ENCODE measurements at regions not wholly inside any gene's neighbourhood (a gene's known extent, or its start where the extent isn't known, plus 50 kb on each side); places are given as distances from the start of the nearest gene placed in this dataset.

GRCh38 chr18:14905350-14905749 is 157.4 kb downstream of the ANKRD30B start:
- ATAC-seq (ENCODE audit: low read depth) (no peak), DNase-seq (ENCODE audit: low spot score) (no peak)
- H3K36me3 ChIP-seq (ENCODE audit: low read depth) = no peaks in the 10 kb centered on the region
- H3K27me3 ChIP-seq (ENCODE audit: insufficient read depth, poor library complexity, severe bottlenecking) = no peaks in the 10 kb centered on the region
- H3K4me1 ChIP-seq (ENCODE audit: insufficient read depth, poor library complexity, severe bottlenecking) = no peaks in the 10 kb centered on the region
- H3K9me3 ChIP-seq (ENCODE audit: severe bottlenecking) = no peaks in the 10 kb centered on the region
- TF ChIP-seq, protein P1, sequence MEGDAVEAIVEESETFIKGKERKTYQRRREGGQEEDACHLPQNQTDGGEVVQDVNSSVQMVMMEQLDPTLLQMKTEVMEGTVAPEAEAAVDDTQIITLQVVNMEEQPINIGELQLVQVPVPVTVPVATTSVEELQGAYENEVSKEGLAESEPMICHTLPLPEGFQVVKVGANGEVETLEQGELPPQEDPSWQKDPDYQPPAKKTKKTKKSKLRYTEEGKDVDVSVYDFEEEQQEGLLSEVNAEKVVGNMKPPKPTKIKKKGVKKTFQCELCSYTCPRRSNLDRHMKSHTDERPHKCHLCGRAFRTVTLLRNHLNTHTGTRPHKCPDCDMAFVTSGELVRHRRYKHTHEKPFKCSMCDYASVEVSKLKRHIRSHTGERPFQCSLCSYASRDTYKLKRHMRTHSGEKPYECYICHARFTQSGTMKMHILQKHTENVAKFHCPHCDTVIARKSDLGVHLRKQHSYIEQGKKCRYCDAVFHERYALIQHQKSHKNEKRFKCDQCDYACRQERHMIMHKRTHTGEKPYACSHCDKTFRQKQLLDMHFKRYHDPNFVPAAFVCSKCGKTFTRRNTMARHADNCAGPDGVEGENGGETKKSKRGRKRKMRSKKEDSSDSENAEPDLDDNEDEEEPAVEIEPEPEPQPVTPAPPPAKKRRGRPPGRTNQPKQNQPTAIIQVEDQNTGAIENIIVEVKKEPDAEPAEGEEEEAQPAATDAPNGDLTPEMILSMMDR (IDR thresholded peaks at IDR 0.05; ENCODE audit: poor library complexity, severe bottlenecking) = no peak
- no peak overlapping the region for H3K27ac ChIP-seq (ENCODE audit: poor library complexity, severe bottlenecking)
- no peak overlapping the region for H3K4me3 ChIP-seq (ENCODE audit: severe bottlenecking)

- ATAC-seq (ENCODE audit: low read depth) (no peak), DNase-seq (ENCODE audit: low spot score) (no peak)
- Histone ChIP-seq H3K27me3 (ENCODE audit: insufficient read depth, poor library complexity, severe bottlenecking) (no peaks in the 10 kb centered on the region), H3K9me3 (ENCODE audit: severe bottlenecking) (no peaks in the 10 kb centered on the region), H3K27ac (ENCODE audit: poor library complexity, severe bottlenecking) (no peak overlapping the region), H3K4me1 (ENCODE audit: insufficient read depth, poor library complexity, severe bottlenecking) (no peaks in the 10 kb centered on the region), H3K4me3 (ENCODE audit: severe bottlenecking) (no peak overlapping the region), H3K36me3 (ENCODE audit: low read depth) (no peaks in the 10 kb centered on the region)
- TF ChIP-seq, protein P1 (IDR thresholded peaks at IDR 0.05; ENCODE audit: poor library complexity, severe bottlenecking) = no peak
Observed at GRCh38 chr18:14905979-14906378, 158.0 kb downstream of the ANKRD30B start.

DNA sequence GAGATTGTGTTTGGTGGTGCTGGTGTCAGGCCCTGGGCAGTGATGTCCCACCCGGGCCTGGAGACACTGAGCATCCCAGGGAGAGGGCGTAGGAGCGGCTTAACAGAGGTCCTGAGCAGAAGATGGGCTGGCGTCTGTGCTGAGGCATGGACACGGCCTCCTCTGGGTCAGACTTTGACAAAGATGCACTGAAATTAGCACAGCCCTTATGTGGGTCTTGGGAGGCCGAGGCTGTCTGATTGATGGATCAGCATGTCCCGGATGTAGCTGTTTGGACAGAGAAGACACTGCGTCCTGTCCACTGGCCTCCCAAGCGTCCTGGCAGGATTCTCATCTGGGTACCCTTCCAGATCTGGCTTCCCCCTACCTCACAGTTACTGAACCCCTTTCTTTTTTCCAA is 159.4 kb downstream of the ANKRD30B start:
- H3K4me1 ChIP-seq (ENCODE audit: insufficient read depth, poor library complexity, severe bottlenecking) = no peaks in the 10 kb centered on the region
- DNase-seq (ENCODE audit: low spot score) (no peak), ATAC-seq (ENCODE audit: low read depth) (no peak)
- no peaks in the 10 kb centered on the region for H3K36me3 ChIP-seq (ENCODE audit: low read depth)
- no peak overlapping the region for H3K4me3 ChIP-seq (ENCODE audit: severe bottlenecking)
- TF ChIP-seq, protein P1 (IDR thresholded peaks at IDR 0.05; ENCODE audit: poor library complexity, severe bottlenecking) = no peak
- no peak overlapping the region for H3K27ac ChIP-seq (ENCODE audit: poor library complexity, severe bottlenecking)
- no peaks in the 10 kb centered on the region for H3K9me3 ChIP-seq (ENCODE audit: severe bottlenecking)
- H3K27me3 ChIP-seq (ENCODE audit: insufficient read depth, poor library complexity, severe bottlenecking) = no peaks in the 10 kb centered on the region

DNA sequence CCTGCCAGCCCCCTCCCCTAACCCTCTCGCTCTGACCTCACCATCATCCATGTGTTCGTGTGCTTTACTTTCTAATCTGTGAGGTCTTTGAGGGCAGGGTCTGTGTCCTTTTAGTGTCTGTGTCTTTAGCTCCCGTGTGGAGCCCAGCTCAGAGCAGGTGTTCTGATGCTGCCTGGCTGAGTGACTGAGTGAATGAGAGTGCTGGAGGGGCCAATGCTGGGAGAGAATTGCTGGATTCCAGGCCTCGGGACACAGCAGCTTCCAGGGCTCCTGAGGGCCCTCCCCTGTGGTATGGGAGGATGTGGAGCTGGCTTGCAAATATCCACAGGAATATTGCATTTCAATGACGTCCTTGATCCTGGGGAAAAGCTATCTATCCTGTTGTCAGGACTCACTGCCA is 160.6 kb downstream of the ANKRD30B start:
- Histone ChIP-seq H3K27me3 (ENCODE audit: insufficient read depth, poor library complexity, severe bottlenecking) (no peaks in the 10 kb centered on the region), H3K4me1 (ENCODE audit: insufficient read depth, poor library complexity, severe bottlenecking) (no peaks in the 10 kb centered on the region), H3K27ac (ENCODE audit: poor library complexity, severe bottlenecking) (no peak overlapping the region), H3K9me3 (ENCODE audit: severe bottlenecking) (no peaks in the 10 kb centered on the region), H3K4me3 (ENCODE audit: severe bottlenecking) (no peak overlapping the region), H3K36me3 (ENCODE audit: low read depth) (no peaks in the 10 kb centered on the region)
- TF ChIP-seq, protein P1 (IDR thresholded peaks at IDR 0.05; ENCODE audit: poor library complexity, severe bottlenecking) = no peak
- ATAC-seq (ENCODE audit: low read depth) (no peak), DNase-seq (ENCODE audit: low spot score) (no peak)

- no peak overlapping the region for H3K4me3 ChIP-seq (ENCODE audit: severe bottlenecking)
- ATAC-seq (ENCODE audit: low read depth) = no peak
- no peaks in the 10 kb centered on the region for H3K4me1 ChIP-seq (ENCODE audit: insufficient read depth, poor library complexity, severe bottlenecking)
- H3K27me3 ChIP-seq (ENCODE audit: insufficient read depth, poor library complexity, severe bottlenecking) = no peaks in the 10 kb centered on the region
- no peaks in the 10 kb centered on the region for H3K36me3 ChIP-seq (ENCODE audit: low read depth)
- TF ChIP-seq, protein P1 (IDR thresholded peaks at IDR 0.05; ENCODE audit: poor library complexity, severe bottlenecking) = no peak
- no peaks in the 10 kb centered on the region for H3K9me3 ChIP-seq (ENCODE audit: severe bottlenecking)
- DNase-seq (ENCODE audit: low spot score) = no peak
- no peak overlapping the region for H3K27ac ChIP-seq (ENCODE audit: poor library complexity, severe bottlenecking)
Observed at GRCh38 chr18:14912967-14913366, 165.0 kb downstream of the ANKRD30B start.

Data from RWPE2 (cell line).